IMR-90 (cell line): ENCODE measurements at regions not wholly inside any gene's neighbourhood (a gene's known extent, or its start where the extent isn't known, plus 50 kb on each side); places are given as distances from the start of the nearest gene placed in this dataset.

Source experiments
- ATAC-seq: fragments of 200-7000 bp; cut with Tn5 transposase; 2 replicates; pipeline ENCODE4 v1.9.1; 2020; ENCODE audit warnings: low read depth, mild to moderate bottlenecking, moderate library complexity
- BruUV-seq: library from RNA; stranded (reverse); fragments of 400-500 nt; replicated peaks from 2 replicates; lab custom pipeline; 2021; lab: Mats Ljungman, UMichigan
- CTCF ChIA-PET: fragments of 300-600 bp; formaldehyde crosslinking; extraction: SDS; loops from one replicate; lab custom pipeline; 2021; ENCODE audit warnings: antibody characterized with exemption; lab: Yijun Ruan, JAX
- POLR2A ChIA-PET: fragments of 300-600 bp; sonication (Branson Sonifier 250); formaldehyde crosslinking; loops from one replicate; lab custom pipeline; 2022; ENCODE audit warnings: antibody characterized with exemption; ENCODE audit not compliant: unreplicated experiment; lab: Charles Lee
- DNase-seq: peaks from one replicate; pipeline ENCODE4 v3.0.0; 2013
- H2AFZ ChIP-seq: replicated peaks from 2 replicates; pipeline ENCODE3; 2013; ENCODE audit warnings: low read length, mild to moderate bottlenecking; ENCODE audit not compliant: poor library complexity
- H2AK5ac ChIP-seq: 2 replicates; pipeline ENCODE4 v1.6.1; 2013; ENCODE audit warnings: low read depth, low read length, inconsistent platforms
- H2AK9ac ChIP-seq: replicated peaks from 2 replicates; pipeline ENCODE3; 2013; ENCODE audit warnings: mild to moderate bottlenecking, low read depth, low read length, moderate library complexity; ENCODE audit not compliant: poor library complexity
- H2BK120ac ChIP-seq: 2 replicates; pipeline ENCODE4 v1.6.1; 2013; ENCODE audit warnings: low read depth, low read length, inconsistent platforms
- H2BK15ac ChIP-seq: 3 replicates; pipeline ENCODE4 v1.6.1; 2013; ENCODE audit warnings: low read depth, low read length, inconsistent platforms
- H2BK20ac ChIP-seq: 2 replicates; pipeline ENCODE4 v1.6.1; 2013; ENCODE audit warnings: low read depth, mild to moderate bottlenecking, inconsistent platforms, low read length, moderate library complexity
- H2BK5ac ChIP-seq: 2 replicates; pipeline ENCODE4 v1.6.1; 2013; ENCODE audit warnings: mild to moderate bottlenecking, low read depth, low read length, inconsistent platforms; ENCODE audit not compliant: poor library complexity, severe bottlenecking
- H3K14ac ChIP-seq: replicated peaks from 2 replicates; pipeline ENCODE4 v1.6.1; 2013; ENCODE audit warnings: low read depth, low read length, inconsistent platforms
- H3K18ac ChIP-seq: 2 replicates; pipeline ENCODE4 v1.6.1; 2013; ENCODE audit warnings: low read depth, low read length, control low read depth
- H3K23ac ChIP-seq: 2 replicates; pipeline ENCODE4 v1.6.1; 2013; ENCODE audit warnings: low read depth, low read length, inconsistent platforms
- H3K27ac ChIP-seq: 2 replicates; pipeline ENCODE4 v1.5.1; 2013; ENCODE audit warnings: mild to moderate bottlenecking, control low read depth, low read length; ENCODE audit not compliant: insufficient read depth
- H3K27me3 ChIP-seq: 2 replicates; pipeline ENCODE4 v1.6.1; 2013; ENCODE audit warnings: low read length; ENCODE audit not compliant: control insufficient read depth, insufficient read depth
- H3K36me3 ChIP-seq: 2 replicates; pipeline ENCODE4 v1.6.1; 2013; ENCODE audit warnings: low read length, mixed read lengths; ENCODE audit not compliant: control insufficient read depth, insufficient read depth
- H3K4ac ChIP-seq: 2 replicates; pipeline ENCODE4 v1.6.1; 2013; ENCODE audit warnings: low read depth, low read length, inconsistent platforms
- H3K4me1 ChIP-seq: 2 replicates; pipeline ENCODE4 v1.6.1; 2013; ENCODE audit warnings: low read length, mixed read lengths; ENCODE audit not compliant: control insufficient read depth, insufficient read depth
- H3K4me2 ChIP-seq: 2 replicates; pipeline ENCODE4 v1.6.1; 2013; ENCODE audit warnings: low read depth, mild to moderate bottlenecking, control low read depth, low read length, moderate library complexity
- H3K4me3 ChIP-seq: 2 replicates; pipeline ENCODE4 v1.5.1; 2013; ENCODE audit warnings: low read depth, mild to moderate bottlenecking, control low read depth, low read length, moderate library complexity; ENCODE audit not compliant: insufficient read depth
- H3K56ac ChIP-seq: 2 replicates; pipeline ENCODE4 v1.6.1; 2013; ENCODE audit warnings: low read length, inconsistent platforms; ENCODE audit not compliant: insufficient read depth; ENCODE audit errors: extremely low read depth
- H3K79me1 ChIP-seq, 2 experiments: 2 replicates each; pipeline ENCODE4 v1.6.1; 2013; ENCODE audit warnings: low read length in 2 of 2, inconsistent platforms in 1 of 2, low read depth in 1 of 2
- H3K9ac ChIP-seq: 2 replicates; pipeline ENCODE4 v1.6.1; 2013; ENCODE audit warnings: low read depth, low read length, control low read depth
- H3K9me1 ChIP-seq: 2 replicates; pipeline ENCODE4 v1.6.1; 2013; ENCODE audit warnings: low read length, inconsistent platforms; ENCODE audit not compliant: insufficient read depth
- H3K9me3 ChIP-seq: 2 replicates; pipeline ENCODE4 v1.6.1; 2013; ENCODE audit warnings: low read length; ENCODE audit not compliant: control insufficient read depth, insufficient read depth
- H4K20me1 ChIP-seq: 2 replicates; pipeline ENCODE4 v1.6.1; 2013; ENCODE audit warnings: low read length, inconsistent platforms; ENCODE audit not compliant: insufficient read depth
- H4K5ac ChIP-seq: 2 replicates; pipeline ENCODE4 v1.6.1; 2013; ENCODE audit warnings: mild to moderate bottlenecking, low read depth, low read length, control low read depth
- H4K8ac ChIP-seq, 2 experiments: 2 replicates each; pipeline ENCODE4 v1.6.1; 2013; ENCODE audit warnings: low read depth in 2 of 2, low read length in 2 of 2, control low read depth in 1 of 2, inconsistent platforms in 1 of 2
- H4K91ac ChIP-seq: 2 replicates; pipeline ENCODE4 v1.6.1; 2013; ENCODE audit warnings: low read depth, low read length, inconsistent platforms; ENCODE audit not compliant: insufficient read depth
- BHLHE40 ChIP-seq: fragments of 150-350 bp; IDR thresholded peaks from 2 replicates; pipeline ENCODE4 v1.6.1; 2016; ENCODE audit warnings: mild to moderate bottlenecking, low read depth, low read length
- CEBPB ChIP-seq: IDR thresholded peaks from 2 replicates; pipeline ENCODE4 v1.6.1; 2012; ENCODE audit warnings: low read depth, low read length, improper control_type of control experiment
- CHD1 ChIP-seq: IDR thresholded peaks from 2 replicates; pipeline ENCODE4 v1.6.1; 2012; ENCODE audit warnings: low read depth, low read length, improper control_type of control experiment
- FOS ChIP-seq: fragments of 150-350 bp; IDR thresholded peaks from 2 replicates; pipeline ENCODE4 v1.6.1; 2016; ENCODE audit warnings: low read depth, low read length
- MAFK ChIP-seq: IDR thresholded peaks from 2 replicates; pipeline ENCODE4 v1.6.1; 2012; ENCODE audit warnings: low read depth, low read length, improper control_type of control experiment
- MAZ ChIP-seq: IDR thresholded peaks from 2 replicates; pipeline ENCODE4 v1.6.1; 2012; ENCODE audit warnings: low read depth, mild to moderate bottlenecking, low read length, improper control_type of control experiment, moderate library complexity, borderline replicate concordance
- MXI1 ChIP-seq: IDR thresholded peaks from 2 replicates; pipeline ENCODE4 v1.6.1; 2012; ENCODE audit warnings: low read depth, mild to moderate bottlenecking, low read length, moderate library complexity, borderline replicate concordance
- NFE2L2 ChIP-seq: fragments of 150-350 bp; IDR thresholded peaks from 2 replicates; pipeline ENCODE4 v1.6.1; 2016; ENCODE audit warnings: low read depth, mild to moderate bottlenecking, low read length
- POLR2A ChIP-seq: IDR thresholded peaks from 2 replicates; pipeline ENCODE4 v1.6.1; 2012; ENCODE audit warnings: mild to moderate bottlenecking, low read depth, low read length
- RAD21 ChIP-seq: IDR thresholded peaks from 2 replicates; pipeline ENCODE4 v1.6.1; 2012; ENCODE audit warnings: low read length, improper control_type of control experiment
- RCOR1 ChIP-seq: IDR thresholded peaks from 2 replicates; pipeline ENCODE4 v1.6.1; 2012; ENCODE audit warnings: mild to moderate bottlenecking, low read length, improper control_type of control experiment; ENCODE audit not compliant: insufficient replicate concordance
- RFX5 ChIP-seq: IDR thresholded peaks from 2 replicates; pipeline ENCODE4 v1.8.0; 2012; ENCODE audit warnings: low read depth, mild to moderate bottlenecking, low read length, moderate library complexity
- SMC3 ChIP-seq: fragments of 150-350 bp; IDR thresholded peaks from 2 replicates; pipeline ENCODE4 v1.6.1; 2016; ENCODE audit warnings: low read depth, mild to moderate bottlenecking, antibody characterized with exemption, low read length, moderate library complexity
- WGBS, 2 experiments: methylation state at CpG; one replicate each; pipeline versions ENCODE4 v1.1.5 to v1.1.7; 2013; ENCODE audit warnings: missing lambda C conversion rate in 2 of 2; ENCODE audit not compliant: insufficient read length in 1 of 2; ENCODE audit errors: extremely low coverage in 2 of 2; 5-methylcytosine and 5-hydroxymethylcytosine counted together
- dilution Hi-C: fragments of 300-500 bp; cut with HindIII; formaldehyde crosslinking; loops from one replicate; pipeline ENCODE4 v1.14.3; 2018; ENCODE audit warnings: low sequenced_read_pairs; ENCODE audit not compliant: unreplicated experiment
- in situ Hi-C: fragments of 300-500 bp; cut with MboI; formaldehyde crosslinking; loops from 3 replicates; pipeline ENCODE4 v1.14.3; 2019; ENCODE audit warnings: low sequenced_read_pairs, inconsistent platforms, mixed read lengths
- intact Hi-C: fragments of 100-400 bp; cut with micrococcal nuclease; formaldehyde crosslinking; loops from 2 replicates; pipeline ENCODE4 v1.10.0; 2022
- TF ChIP-seq, protein P1 (sequence below): fragments of 150-350 bp; IDR thresholded peaks from 2 replicates; pipeline ENCODE4 v1.6.1; 2016; ENCODE audit warnings: low read depth, mild to moderate bottlenecking, low read length, moderate library complexity, borderline replicate concordance
- TF ChIP-seq, protein P2 (sequence below): fragments of 150-350 bp; IDR thresholded peaks from 2 replicates; pipeline ENCODE4 v1.6.1; 2017; ENCODE audit warnings: mild to moderate bottlenecking, antibody characterized with exemption, low read length, low read depth
- TF ChIP-seq, protein P3 (sequence below): conservative IDR thresholded peaks from 2 replicates; pipeline ENCODE4 v1.5.1; 2012; ENCODE audit warnings: mild to moderate bottlenecking, low read depth, low read length, improper control_type of control experiment

DNA sequence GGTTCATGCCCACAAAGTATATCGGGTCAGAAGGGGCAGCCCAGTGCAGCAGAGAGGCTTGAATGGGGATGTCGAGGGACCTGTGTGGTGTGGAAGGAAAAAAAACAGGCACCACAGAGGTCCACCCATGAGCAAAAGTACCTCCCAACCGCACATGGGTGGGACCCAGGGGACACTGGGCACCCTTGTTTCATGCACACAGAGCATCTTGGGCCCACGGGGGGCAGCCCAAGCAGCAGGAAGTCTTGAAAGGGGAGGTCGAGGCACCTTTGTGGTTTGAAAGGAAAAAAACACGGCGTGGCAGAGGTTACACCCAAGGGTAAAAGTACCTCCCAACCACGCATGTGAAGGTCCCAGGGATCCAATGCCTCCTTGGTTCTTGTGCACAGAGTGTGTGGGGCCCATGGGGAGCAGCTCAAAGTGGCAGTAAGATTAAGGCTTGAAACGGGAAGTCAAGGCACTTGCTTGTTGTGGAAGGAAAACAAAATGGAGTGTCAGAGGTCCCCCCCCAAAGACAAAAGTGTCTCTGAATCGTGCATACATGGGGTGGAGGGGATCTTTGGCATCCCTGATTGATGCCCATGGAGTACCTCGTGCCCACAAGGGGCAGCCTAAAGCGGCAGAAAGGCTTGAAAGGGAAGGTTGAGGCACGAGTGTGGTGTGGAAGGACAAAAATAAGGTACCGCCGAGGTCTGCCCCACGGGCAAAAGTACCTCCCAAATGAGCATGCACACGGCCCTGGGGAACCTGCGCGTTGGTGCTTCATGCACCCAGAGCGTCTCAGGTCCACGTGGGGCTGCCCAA, 575.5 kb downstream of the ALG10 start:
- Histone ChIP-seq H3K4me2 (no peak overlapping the region), H3K9me3 (peaks cover 54% of the 10 kb centered on the region), H3K9me1 (no peaks in the 10 kb centered on the region), H3K9ac (no peak overlapping the region), H2BK5ac (no peak overlapping the region), H2BK20ac (no peak overlapping the region), H3K79me1 (no peaks in the 10 kb centered on the region), H4K91ac (no peak overlapping the region), H3K4ac (no peak overlapping the region), H4K8ac (no peak overlapping the region), H3K4me3 (no peak overlapping the region), H2BK120ac (no peak overlapping the region), H3K56ac (no peak overlapping the region), H2AK5ac (no peak overlapping the region), H4K5ac (no peak overlapping the region), H3K18ac (no peak overlapping the region), H3K4me1 (no peaks in the 10 kb centered on the region), H3K36me3 (no peaks in the 10 kb centered on the region), H2AFZ (no peak overlapping the region), H3K27ac (no peak overlapping the region), H2AK9ac (no peak overlapping the region), H2BK15ac (no peak overlapping the region), H3K14ac (no peak overlapping the region), H4K20me1 (no peaks in the 10 kb centered on the region), H3K23ac (no peak overlapping the region), H3K27me3 (no peaks in the 10 kb centered on the region)
- no peak for ATAC-seq
- CTCF ChIA-PET, result no interaction called here
- in situ Hi-C loops (no loop called here), dilution Hi-C loops (no loop called here), intact Hi-C loops (no loop called here)
- POLR2A ChIA-PET, result no interaction called here
- 34% methylated on average over 9 of the region's 21 CpGs; no CpG with 5 or more reads in 1 of the 2 experiments for WGBS, 2 experiments
- TF ChIP-seq NFE2L2 (no peak), RCOR1 (no peak), MXI1 (no peak), RFX5 (no peak), MAFK (no peak), POLR2A (no peak), FOS (no peak), CEBPB (no peak), BHLHE40 (no peak), RAD21 (no peak), MAZ (no peak), CHD1 (no peak), SMC3 (no peak)
- TF ChIP-seq, protein P1, sequence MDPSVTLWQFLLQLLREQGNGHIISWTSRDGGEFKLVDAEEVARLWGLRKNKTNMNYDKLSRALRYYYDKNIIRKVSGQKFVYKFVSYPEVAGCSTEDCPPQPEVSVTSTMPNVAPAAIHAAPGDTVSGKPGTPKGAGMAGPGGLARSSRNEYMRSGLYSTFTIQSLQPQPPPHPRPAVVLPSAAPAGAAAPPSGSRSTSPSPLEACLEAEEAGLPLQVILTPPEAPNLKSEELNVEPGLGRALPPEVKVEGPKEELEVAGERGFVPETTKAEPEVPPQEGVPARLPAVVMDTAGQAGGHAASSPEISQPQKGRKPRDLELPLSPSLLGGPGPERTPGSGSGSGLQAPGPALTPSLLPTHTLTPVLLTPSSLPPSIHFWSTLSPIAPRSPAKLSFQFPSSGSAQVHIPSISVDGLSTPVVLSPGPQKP, result no peak
- TF ChIP-seq, protein P2, sequence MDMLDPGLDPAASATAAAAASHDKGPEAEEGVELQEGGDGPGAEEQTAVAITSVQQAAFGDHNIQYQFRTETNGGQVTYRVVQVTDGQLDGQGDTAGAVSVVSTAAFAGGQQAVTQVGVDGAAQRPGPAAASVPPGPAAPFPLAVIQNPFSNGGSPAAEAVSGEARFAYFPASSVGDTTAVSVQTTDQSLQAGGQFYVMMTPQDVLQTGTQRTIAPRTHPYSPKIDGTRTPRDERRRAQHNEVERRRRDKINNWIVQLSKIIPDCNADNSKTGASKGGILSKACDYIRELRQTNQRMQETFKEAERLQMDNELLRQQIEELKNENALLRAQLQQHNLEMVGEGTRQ, result no peak
- TF ChIP-seq, protein P3, sequence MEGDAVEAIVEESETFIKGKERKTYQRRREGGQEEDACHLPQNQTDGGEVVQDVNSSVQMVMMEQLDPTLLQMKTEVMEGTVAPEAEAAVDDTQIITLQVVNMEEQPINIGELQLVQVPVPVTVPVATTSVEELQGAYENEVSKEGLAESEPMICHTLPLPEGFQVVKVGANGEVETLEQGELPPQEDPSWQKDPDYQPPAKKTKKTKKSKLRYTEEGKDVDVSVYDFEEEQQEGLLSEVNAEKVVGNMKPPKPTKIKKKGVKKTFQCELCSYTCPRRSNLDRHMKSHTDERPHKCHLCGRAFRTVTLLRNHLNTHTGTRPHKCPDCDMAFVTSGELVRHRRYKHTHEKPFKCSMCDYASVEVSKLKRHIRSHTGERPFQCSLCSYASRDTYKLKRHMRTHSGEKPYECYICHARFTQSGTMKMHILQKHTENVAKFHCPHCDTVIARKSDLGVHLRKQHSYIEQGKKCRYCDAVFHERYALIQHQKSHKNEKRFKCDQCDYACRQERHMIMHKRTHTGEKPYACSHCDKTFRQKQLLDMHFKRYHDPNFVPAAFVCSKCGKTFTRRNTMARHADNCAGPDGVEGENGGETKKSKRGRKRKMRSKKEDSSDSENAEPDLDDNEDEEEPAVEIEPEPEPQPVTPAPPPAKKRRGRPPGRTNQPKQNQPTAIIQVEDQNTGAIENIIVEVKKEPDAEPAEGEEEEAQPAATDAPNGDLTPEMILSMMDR, result no peak
- DNase-seq, result no peak
- BruUV-seq, result no TSS peak
